Smooth muscle cell (in vitro differentiated cells): ENCODE measurements at regions not wholly inside any gene's neighbourhood (a gene's known extent, or its start where the extent isn't known, plus 50 kb on each side); places are given as distances from the start of the nearest gene placed in this dataset.

Experiments used
- DNase-seq: peaks from one replicate; lab custom pipeline; 2025; ENCODE audit not compliant: unreplicated experiment; lab: John Stamatoyannopoulos, UW
- H2AFZ ChIP-seq: fragments of 200-600 bp; sonication (generic); 2 replicates; pipeline ENCODE4 v1.6.0; 2016; ENCODE audit warnings: antibody characterized with exemption, low read depth, mild to moderate bottlenecking
- H3F3A ChIP-seq: fragments of 200-600 bp; sonication (generic); 2 replicates; pipeline ENCODE4 v1.6.0; 2017; ENCODE audit warnings: antibody characterized with exemption, low read depth
- H3K27ac ChIP-seq: fragments of 200-600 bp; sonication (generic); 2 replicates; pipeline ENCODE4 v1.5.1; 2016; ENCODE audit warnings: low read depth, mild to moderate bottlenecking
- H3K27me3 ChIP-seq: fragments of 200-600 bp; sonication (generic); 2 replicates; pipeline ENCODE4 v1.6.1; 2016; ENCODE audit warnings: low read depth, mild to moderate bottlenecking
- H3K36me3 ChIP-seq: fragments of 200-600 bp; sonication (generic); 2 replicates; pipeline ENCODE4 v1.5.1; 2016; ENCODE audit warnings: low read depth
- H3K4me1 ChIP-seq: fragments of 200-600 bp; sonication (generic); 2 replicates; pipeline ENCODE4 v1.5.1; 2016; ENCODE audit warnings: low read depth
- H3K4me2 ChIP-seq: fragments of 200-600 bp; sonication (generic); 2 replicates; pipeline ENCODE4 v1.6.0; 2016; ENCODE audit warnings: mild to moderate bottlenecking
- H3K4me3 ChIP-seq: fragments of 200-600 bp; sonication (generic); 2 replicates; pipeline ENCODE4 v1.5.1; 2016; ENCODE audit warnings: mild to moderate bottlenecking
- H3K79me2 ChIP-seq: fragments of 200-600 bp; sonication (generic); 2 replicates; pipeline ENCODE4 v1.6.0; 2016; ENCODE audit warnings: low read depth, mild to moderate bottlenecking
- H3K9ac ChIP-seq: fragments of 200-600 bp; sonication (generic); 2 replicates; pipeline ENCODE4 v1.6.0; 2016; ENCODE audit warnings: low read depth
- H3K9me3 ChIP-seq: fragments of 200-600 bp; sonication (generic); replicated peaks from 2 replicates; pipeline ENCODE4 v1.5.1; 2016; ENCODE audit warnings: low read depth
- H4K20me1 ChIP-seq: fragments of 200-600 bp; sonication (generic); 2 replicates; pipeline ENCODE4 v1.6.0; 2016; ENCODE audit warnings: low read depth
- CTCF ChIP-seq: fragments of 200-600 bp; sonication (generic); IDR thresholded peaks from 2 replicates; pipeline ENCODE4 v1.5.1; 2017; ENCODE audit warnings: borderline replicate concordance, mild to moderate bottlenecking, antibody characterized with exemption; ENCODE audit not compliant: insufficient read depth, poor library complexity, severe bottlenecking
- WGBS: methylation state at CpG from one replicate; pipeline ENCODE4 v1.1.7; 2016; ENCODE audit warnings: low lambda C conversion rate; 5-methylcytosine and 5-hydroxymethylcytosine counted together

- H4K20me1 ChIP-seq = no peaks in the 10 kb centered on the region
- H3F3A ChIP-seq = no peaks in the 10 kb centered on the region
- no peaks in the 10 kb centered on the region for H3K36me3 ChIP-seq
- H3K9ac ChIP-seq = no peak overlapping the region
- no peaks in the 10 kb centered on the region for H3K27me3 ChIP-seq
- H3K27ac ChIP-seq = no peak overlapping the region
- no peak overlapping the region for H2AFZ ChIP-seq
- no peaks in the 10 kb centered on the region for H3K79me2 ChIP-seq
- no peak overlapping the region for H3K4me3 ChIP-seq
- H3K4me1 ChIP-seq = peaks cover 7% of the 10 kb centered on the region
- no peaks in the 10 kb centered on the region for H3K9me3 ChIP-seq
- no peak overlapping the region for H3K4me2 ChIP-seq
- TF ChIP-seq CTCF = no peak
- DNase-seq = no peak
Observed at GRCh38 chr7:46135557-46135956, 214.5 kb upstream of the IGFBP3 start.

DNA sequence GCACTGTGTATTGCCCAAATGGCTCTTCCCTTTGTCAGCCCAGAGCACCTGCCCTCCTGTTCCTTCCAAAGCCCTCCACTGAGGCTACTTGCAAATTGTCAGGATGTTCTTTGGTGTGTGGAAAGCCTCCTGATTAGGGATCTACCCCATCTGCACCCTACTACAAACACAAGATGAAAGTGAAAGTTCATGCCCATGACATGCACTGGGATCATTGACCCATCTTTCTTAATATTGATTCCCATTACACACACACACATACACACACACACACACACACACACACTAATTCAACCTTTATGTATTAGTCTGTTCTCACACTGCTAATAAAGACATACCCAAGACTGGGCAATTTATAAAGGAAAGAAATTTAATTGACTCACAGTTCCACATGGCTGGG, 213.7 kb upstream of the IGFBP3 start:
- no peaks in the 10 kb centered on the region for H3K27me3 ChIP-seq
- H3K4me3 ChIP-seq = no peak overlapping the region
- no peaks in the 10 kb centered on the region for H4K20me1 ChIP-seq
- no peaks in the 10 kb centered on the region for H3F3A ChIP-seq
- peaks cover 7% of the 10 kb centered on the region for H3K4me1 ChIP-seq
- no peak overlapping the region for H2AFZ ChIP-seq
- no peak for DNase-seq
- H3K9ac ChIP-seq = no peak overlapping the region
- H3K79me2 ChIP-seq = no peaks in the 10 kb centered on the region
- no peak overlapping the region for H3K27ac ChIP-seq
- H3K4me2 ChIP-seq = no peak overlapping the region
- no peaks in the 10 kb centered on the region for H3K36me3 ChIP-seq
- H3K9me3 ChIP-seq = no peaks in the 10 kb centered on the region
- no peak for TF ChIP-seq CTCF

DNA sequence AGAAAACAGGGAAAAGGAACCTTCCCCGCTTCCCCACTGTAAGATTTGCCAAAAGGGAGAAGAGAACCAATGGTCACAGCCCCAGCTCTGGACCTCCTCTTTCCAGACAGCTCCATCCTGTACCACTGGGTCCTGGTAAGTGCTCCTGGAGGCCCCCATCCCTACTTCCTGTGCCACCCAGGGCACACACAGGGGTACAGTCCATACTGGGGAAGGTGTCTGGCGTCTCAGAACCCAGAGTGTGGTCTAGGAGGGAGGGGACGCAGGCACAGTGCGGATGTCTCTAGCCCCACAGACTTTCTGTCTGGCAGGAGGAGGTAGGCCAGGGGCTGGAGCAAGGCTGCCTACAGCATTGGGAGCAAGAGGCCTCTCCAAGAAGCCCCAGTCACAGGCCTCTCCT, 213.3 kb upstream of the IGFBP3 start:
- no peak for TF ChIP-seq CTCF
- 96% methylated on average over 4 of the region's 4 CpGs for WGBS
- H3K36me3 ChIP-seq = no peaks in the 10 kb centered on the region
- H3K9ac ChIP-seq = no peak overlapping the region
- H3K4me2 ChIP-seq = no peak overlapping the region
- no peaks in the 10 kb centered on the region for H4K20me1 ChIP-seq
- no peaks in the 10 kb centered on the region for H3F3A ChIP-seq
- H3K27ac ChIP-seq = peak overlapping the region; percentile 64
- peaks cover 7% of the 10 kb centered on the region for H3K4me1 ChIP-seq
- no peaks in the 10 kb centered on the region for H3K27me3 ChIP-seq
- H2AFZ ChIP-seq = no peak overlapping the region
- H3K4me3 ChIP-seq = no peak overlapping the region
- H3K79me2 ChIP-seq = no peaks in the 10 kb centered on the region
- H3K9me3 ChIP-seq = no peaks in the 10 kb centered on the region
- no peak for DNase-seq

- Histone ChIP-seq H3K9ac (no peak overlapping the region), H3K4me2 (no peak overlapping the region), H3K79me2 (no peaks in the 10 kb centered on the region), H3K4me3 (no peak overlapping the region), H3K27me3 (no peaks in the 10 kb centered on the region), H3K27ac (peak overlapping the region; percentile 64), H4K20me1 (no peaks in the 10 kb centered on the region), H3K9me3 (no peaks in the 10 kb centered on the region), H3K36me3 (no peaks in the 10 kb centered on the region), H3F3A (no peaks in the 10 kb centered on the region), H3K4me1 (peaks cover 7% of the 10 kb centered on the region), H2AFZ (no peak overlapping the region)
- no peak for TF ChIP-seq CTCF
- WGBS = 69% methylated on average over 3 of the region's 3 CpGs
- DNase-seq = no peak
Observed at GRCh38 chr7:46133751-46134150, 212.7 kb upstream of the IGFBP3 start.
